Heart left ventricle (tissue), 16 donors: ENCODE measurements at regions not wholly inside any gene's neighbourhood (a gene's known extent, or its start where the extent isn't known, plus 50 kb on each side); places are given as distances from the start of the nearest gene placed in this dataset.

Experiments used
- ATAC-seq, 4 donors: fragments of 200-7000 bp; cut with Tn5 transposase; one replicate each; pipeline ENCODE4 v1.9.1; 2020 to 2022; ENCODE audit warnings: moderate library complexity in 4 of 4, mild to moderate bottlenecking in 3 of 4, moderate number of reproducible peaks in 1 of 4
- DNase-seq, 5 donors: peaks; one replicate each; pipeline ENCODE4 v3.0.0-alpha.2; 2020
- H3K27ac ChIP-seq, 12 donors: fragments of 200-600 bp; sonication (generic) in 4 of 12; one replicate each; pipeline versions ENCODE4 v1.5.0 to v1.8.0; 2016 to 2022; ENCODE audit warnings: mild to moderate bottlenecking in 2 of 12
- H3K27me3 ChIP-seq, 9 donors: fragments of 200-600 bp; sonication (generic) in 2 of 9; one replicate each; pipeline versions ENCODE4 v1.5.1 to v1.8.0; 2016 to 2022; ENCODE audit warnings: mild to moderate bottlenecking in 3 of 9
- H3K36me3 ChIP-seq, 9 donors: fragments of 200-600 bp; sonication (generic) in 2 of 9; one replicate each; pipeline versions ENCODE4 v1.5.0 to v1.8.0; 2018 to 2022; ENCODE audit warnings: mild to moderate bottlenecking in 2 of 9
- H3K4me1 ChIP-seq, 12 donors: fragments of 200-600 bp; sonication (generic) in 4 of 12; one replicate each; pipeline versions ENCODE4 v1.5.0 to v1.8.0; 2016 to 2022; ENCODE audit warnings: mild to moderate bottlenecking in 3 of 12
- H3K4me3 ChIP-seq, 12 donors: fragments of 200-600 bp; sonication (generic) in 4 of 12; one replicate each; pipeline versions ENCODE4 v1.5.0 to v1.8.0; 2017 to 2022; ENCODE audit warnings: mild to moderate bottlenecking in 9 of 12, moderate library complexity in 4 of 12
- H3K9me3 ChIP-seq, 12 donors: fragments of 200-600 bp; sonication (generic) in 4 of 12; one replicate each; pipeline versions ENCODE4 v1.5.0 to v1.8.0; 2016 to 2022; ENCODE audit warnings: mild to moderate bottlenecking in 1 of 12
- CTCF ChIP-seq, 12 donors: fragments of 200-600 bp; sonication (generic) in 4 of 12; IDR thresholded peaks; one replicate each; pipeline versions ENCODE4 v1.5.0 to v1.8.0; 2018 to 2022; ENCODE audit warnings: antibody characterized with exemption in 12 of 12, mild to moderate bottlenecking in 5 of 12
- POLR2A ChIP-seq, 2 donors: fragments of 450-650 bp; IDR thresholded peaks; one replicate each; pipeline ENCODE4 v1.6.1; 2017; ENCODE audit warnings: antibody characterized with exemption in 2 of 2, mild to moderate bottlenecking in 2 of 2, moderate library complexity in 2 of 2
- WGBS, 4 donors: extraction: QIAGEN DNeasy Blood & Tissue Kit in 2 of 4; methylation state at CpG; one replicate each; pipeline versions ENCODE4 v1.1.5 to v1.1.7; 2013 to 2018; 5-methylcytosine and 5-hydroxymethylcytosine counted together
- intact Hi-C, 10 donors: fragments of 100-400 bp; cut with DNase I; formaldehyde crosslinking; loops; one replicate each; pipeline versions ENCODE4 v1.11.1 to v1.14.2; 2022
- donor health status: ischemic (EF 13 %, LVEDD 7.1; RV severe dilation, severe dysfunction).
- donor health status: healthy with polysubstance abuse.
- donor health status: DM: no; HTN: yes; CAD: no.
- donor health status: DM: no; HTN: no; CAD: no.
- donor health status: ischemic (EF 25% LVEDD 6.9; RV normal size, moderate dysfunction).
- donor health status: ischemic (EF 25% LVEDD 5.7; RV mildly dilated, moderate dysfunction).
- donor health status: healthy.
- donor health status: DM: yes; HTN: yes; CAD: no.
- donor health status: ischemic (EF 35%, LVEDD 5.7; RV mildly dilated, moderate dysfunction).
- donor health status: nonischemic (EF 11% LVEDD 7.7; RV severe dilation, severe dysfunction).
- donor health status: DM: yes; HTN: yes; CAD: no.
- donor health status: PGD.
- donor health status: ischemic (EF 29% LVEDD 5.4; RV normal size, mild dysfunction).
- donor health status: nonischemic (EF 23%, LVEDD 6.1; RV moderate dilation, normal function).

GRCh38 chr15:30030345-30030744 is 52.4 kb upstream of the GOLGA8J start:
- intact Hi-C loops = loop anchor here in 2 of 10 donors (10.0 kb wide), 2 partner anchors 86 to 366 kb away; no protein-coding TSS in a partner anchor
- H3K4me3 ChIP-seq = no peak overlapping the region
- H3K4me1 ChIP-seq = no peaks in the 10 kb centered on the region
- no peak for ATAC-seq
- no peak for DNase-seq
- WGBS, 4 donors = 83 to 87% (median 85%) methylated on average over 8 of the region's 8 CpGs
- TF ChIP-seq CTCF (IDR thresholded peaks at IDR 0.05) (no peak), POLR2A (IDR thresholded peaks at IDR 0.05) (no peak)
- no peaks in the 10 kb centered on the region for H3K36me3 ChIP-seq
- peaks cover 0 to 15% (median 0%) of the 10 kb centered on the region in 12 donors for H3K9me3 ChIP-seq
- no peak overlapping the region for H3K27ac ChIP-seq
- no peaks in the 10 kb centered on the region for H3K27me3 ChIP-seq

DNA sequence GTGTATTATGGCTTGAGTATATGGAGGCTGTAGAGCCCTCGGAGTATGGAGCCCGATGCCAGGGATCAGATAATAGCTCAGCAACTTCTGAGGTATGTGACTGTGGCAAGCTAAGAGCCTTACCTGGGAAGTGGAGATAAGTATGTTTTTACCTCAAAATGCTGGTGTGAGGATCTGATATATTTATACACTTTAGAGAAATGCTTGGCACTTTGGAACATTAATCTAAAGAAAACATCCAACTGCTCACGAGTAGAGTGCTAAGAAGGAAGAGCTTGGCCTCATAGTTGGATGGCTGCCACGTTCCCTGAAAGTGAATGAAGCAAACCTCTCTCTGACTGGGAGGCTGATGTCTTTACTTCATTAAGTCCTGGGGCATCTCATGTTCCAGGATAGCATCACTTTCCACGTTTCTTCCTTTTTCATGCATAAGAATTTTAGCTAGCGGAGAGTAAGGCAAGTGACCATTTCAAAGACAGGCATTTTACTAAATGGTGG is 58.9 kb upstream of the GOLGA8J start:
- no peak for TF ChIP-seq POLR2A (IDR thresholded peaks at IDR 0.05)
- intact Hi-C loops = loop anchor here in 3 of 10 donors (10.0 kb wide), 3 partner anchors 49 to 69 kb away; no protein-coding TSS in a partner anchor
- Histone ChIP-seq H3K27ac (no peak overlapping the region), H3K9me3 (no peaks in the 10 kb centered on the region), H3K27me3 (peaks cover 0 to 17% (median 0%) of the 10 kb centered on the region in 9 donors), H3K36me3 (no peaks in the 10 kb centered on the region), H3K4me1 (no peaks in the 10 kb centered on the region), H3K4me3 (no peak overlapping the region)
- DNase-seq (no peak), ATAC-seq (no peak)
- WGBS, 4 donors = 49 to 52% (median 50%) methylated on average over 6 of the region's 6 CpGs

DNA sequence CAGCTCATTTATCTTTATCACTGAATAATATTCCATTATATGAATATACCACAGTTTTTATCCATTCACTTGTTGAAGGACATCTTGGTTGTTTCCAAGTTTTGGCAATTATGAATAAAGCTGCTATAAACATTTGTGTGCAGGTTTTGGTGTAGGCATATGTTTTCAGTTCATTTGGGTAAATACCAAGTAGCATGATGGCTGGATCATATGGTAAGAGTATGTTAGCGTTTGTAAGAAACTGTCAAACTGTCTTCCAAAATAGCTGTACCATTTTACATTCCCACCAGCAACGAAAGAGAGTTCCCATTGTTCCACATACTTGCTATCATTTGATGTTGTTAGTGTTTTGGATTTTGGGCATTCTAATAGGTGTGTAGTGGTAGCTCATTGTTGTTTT is 72.0 kb upstream of the GOLGA8J start:
- no peak for ATAC-seq
- no peak for DNase-seq
- no peak overlapping the region for H3K27ac ChIP-seq
- H3K4me3 ChIP-seq = no peak overlapping the region
- 72 to 92% (median 88%) methylated on average over 2 of the region's 2 CpGs for WGBS, 4 donors
- TF ChIP-seq CTCF (IDR thresholded peaks at IDR 0.05) (no peak), POLR2A (IDR thresholded peaks at IDR 0.05) (no peak)
- H3K9me3 ChIP-seq = no peaks in the 10 kb centered on the region
- no peaks in the 10 kb centered on the region for H3K4me1 ChIP-seq
- intact Hi-C loops = no loop called here
- H3K36me3 ChIP-seq = no peaks in the 10 kb centered on the region
- peaks cover 0 to 11% (median 0%) of the 10 kb centered on the region in 9 donors for H3K27me3 ChIP-seq

GRCh38 chr15:30008156-30008555 is 74.6 kb upstream of the GOLGA8J start:
- Histone ChIP-seq H3K9me3 (no peaks in the 10 kb centered on the region), H3K27me3 (peaks cover 0 to 11% (median 0%) of the 10 kb centered on the region in 9 donors), H3K27ac (no peak overlapping the region), H3K4me1 (no peaks in the 10 kb centered on the region), H3K36me3 (no peaks in the 10 kb centered on the region), H3K4me3 (no peak overlapping the region)
- intact Hi-C loops = no loop called here
- WGBS, 4 donors = 86 to 98% (median 92%) methylated on average over 1 of the region's 1 CpG
- ATAC-seq (no peak), DNase-seq (no peak)
- TF ChIP-seq CTCF (IDR thresholded peaks at IDR 0.05) = no peak
- no peak for TF ChIP-seq POLR2A (IDR thresholded peaks at IDR 0.05)

DNA sequence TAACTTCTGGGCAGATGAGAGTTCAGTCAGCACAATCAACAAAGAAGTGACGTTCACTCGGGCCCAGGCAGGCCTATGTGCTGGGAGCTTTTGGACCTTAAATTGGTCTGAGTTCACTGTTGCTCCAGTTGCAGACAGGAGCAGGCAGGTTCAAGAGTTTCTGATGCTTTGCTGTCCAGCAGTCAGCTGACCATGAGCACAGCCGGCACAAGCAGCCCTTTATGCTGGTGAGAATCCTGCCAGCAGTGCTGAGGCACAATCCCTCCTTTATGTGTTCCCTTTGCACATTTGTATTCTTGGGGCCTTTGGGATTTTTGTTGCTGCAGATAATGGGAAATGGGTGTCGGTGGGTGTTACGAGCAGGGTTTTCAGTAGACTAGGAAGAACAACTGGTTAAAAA is 81.2 kb upstream of the GOLGA8J start:
- Histone ChIP-seq H3K36me3 (no peaks in the 10 kb centered on the region), H3K9me3 (peaks cover 0 to 2% (median 0%) of the 10 kb centered on the region in 12 donors), H3K4me1 (no peaks in the 10 kb centered on the region), H3K27me3 (peaks cover 0 to 5% (median 0%) of the 10 kb centered on the region in 9 donors), H3K4me3 (no peak overlapping the region), H3K27ac (no peak overlapping the region)
- no peak for DNase-seq
- ATAC-seq = peak in 1 of 4 donors; percentile 57
- intact Hi-C loops = no loop called here
- TF ChIP-seq POLR2A (IDR thresholded peaks at IDR 0.05) = no peak
- TF ChIP-seq CTCF (IDR thresholded peaks at IDR 0.05) = no peak
- WGBS, 4 donors = 61 to 71% (median 66%) methylated on average over 5 of the region's 5 CpGs
